Keratinocyte (primary cell): ENCODE measurements at regions not wholly inside any gene's neighbourhood (a gene's known extent, or its start where the extent isn't known, plus 50 kb on each side); places are given as distances from the start of the nearest gene placed in this dataset.

Experiments used
- DNase-seq: peaks from one replicate; pipeline ENCODE4 v3.0.0-alpha.2; 2011; ENCODE audit warnings: low read depth, missing footprints, low spot score
- FAIRE-seq: peaks from 2 replicates; lab custom pipeline; 2011; peaks lifted over from hg19 to GRCh38; lab: Jason Lieb, UNC
- H2AFZ ChIP-seq: 2 replicates; pipeline ENCODE4 v1.6.0; 2012; ENCODE audit warnings: low read length, control low read depth, inconsistent platforms; ENCODE audit not compliant: control insufficient read depth
- H3K27ac ChIP-seq: 2 replicates; pipeline ENCODE4 v1.5.1; 2011; ENCODE audit warnings: low read length; ENCODE audit not compliant: control insufficient read depth, insufficient read depth
- H3K27me3 ChIP-seq: 3 replicates; pipeline ENCODE4 v1.6.0; 2011; ENCODE audit warnings: low read length; ENCODE audit not compliant: control insufficient read depth, insufficient read depth; ENCODE audit errors: extremely low read depth
- H3K36me3 ChIP-seq, 2 experiments: 2 replicates in 1 of 2; 3 replicates in 1 of 2; pipeline ENCODE4 v1.5.1; 2011; ENCODE audit warnings: low read length in 2 of 2, mild to moderate bottlenecking in 1 of 2; ENCODE audit not compliant: control insufficient read depth in 2 of 2, insufficient read depth in 2 of 2; ENCODE audit errors: extremely low read depth in 1 of 2
- H3K4me1 ChIP-seq: 3 replicates; pipeline ENCODE4 v1.5.1; 2011; ENCODE audit warnings: low read length; ENCODE audit not compliant: control insufficient read depth, insufficient read depth; ENCODE audit errors: extremely low read depth
- H3K4me2 ChIP-seq: 3 replicates; pipeline ENCODE4 v1.6.0; 2011; ENCODE audit warnings: low read depth, low read length; ENCODE audit not compliant: control insufficient read depth, insufficient read depth; ENCODE audit errors: extremely low read depth
- H3K4me3 ChIP-seq, 3 experiments: fragments of 200-600 bp in 1 of 3; sonication (generic) in 1 of 3; 2 replicates in 2 of 3; 3 replicates in 1 of 3; pipeline ENCODE4 v1.5.1; 2011 to 2016; ENCODE audit warnings: low read length in 3 of 3, mild to moderate bottlenecking in 3 of 3, control low read depth in 2 of 3, inconsistent platforms in 1 of 3, low read depth in 1 of 3, mixed read lengths in 1 of 3, mixed run types in 1 of 3, moderate library complexity in 1 of 3; ENCODE audit not compliant: control insufficient read depth in 2 of 3, insufficient read depth in 2 of 3; ENCODE audit errors: extremely low read depth in 1 of 3
- H3K79me2 ChIP-seq: 2 replicates; pipeline ENCODE4 v1.6.0; 2012; ENCODE audit warnings: low read length; ENCODE audit not compliant: control insufficient read depth, insufficient read depth
- H3K9ac ChIP-seq: 3 replicates; pipeline ENCODE4 v1.6.0; 2011; ENCODE audit warnings: low read length; ENCODE audit not compliant: control insufficient read depth, insufficient read depth; ENCODE audit errors: extremely low read depth
- H3K9me1 ChIP-seq: 3 replicates; pipeline ENCODE4 v1.6.0; 2011; ENCODE audit warnings: low read length; ENCODE audit not compliant: control insufficient read depth, insufficient read depth; ENCODE audit errors: extremely low read depth
- H3K9me3 ChIP-seq: 2 replicates; pipeline ENCODE4 v1.5.1; 2012; ENCODE audit warnings: low read depth, low read length; ENCODE audit not compliant: control insufficient read depth
- H4K20me1 ChIP-seq: 3 replicates; pipeline ENCODE4 v1.6.0; 2011; ENCODE audit warnings: low read length; ENCODE audit not compliant: control insufficient read depth, insufficient read depth; ENCODE audit errors: extremely low read depth
- EZH2 ChIP-seq: IDR thresholded peaks from one replicate; pipeline ENCODE4 v1.6.1; 2012; ENCODE audit warnings: inconsistent platforms, mild to moderate bottlenecking, low read length, moderate library complexity
- dilution Hi-C: fragments of 300-500 bp; cut with MboI; formaldehyde crosslinking; loops from one replicate; pipeline ENCODE4 v1.7.0; 2020; ENCODE audit warnings: low sequenced_read_pairs; ENCODE audit not compliant: extremely low pct_ligation_motif_present
- TF ChIP-seq, protein P1 (sequence below), 3 experiments: IDR thresholded peaks in 1 of 3; conservative IDR thresholded peaks in 1 of 3; optimal IDR thresholded peaks in 1 of 3; 2 replicates in 2 of 3; 3 replicates in 1 of 3; pipeline versions ENCODE3 to v1.5.1; 2011; ENCODE audit warnings: low read length in 3 of 3, mild to moderate bottlenecking in 3 of 3, moderate library complexity in 2 of 3, control low read depth in 1 of 3, inconsistent platforms in 1 of 3; ENCODE audit not compliant: insufficient read depth in 2 of 3; ENCODE audit errors: extremely low read depth in 1 of 3

DNA sequence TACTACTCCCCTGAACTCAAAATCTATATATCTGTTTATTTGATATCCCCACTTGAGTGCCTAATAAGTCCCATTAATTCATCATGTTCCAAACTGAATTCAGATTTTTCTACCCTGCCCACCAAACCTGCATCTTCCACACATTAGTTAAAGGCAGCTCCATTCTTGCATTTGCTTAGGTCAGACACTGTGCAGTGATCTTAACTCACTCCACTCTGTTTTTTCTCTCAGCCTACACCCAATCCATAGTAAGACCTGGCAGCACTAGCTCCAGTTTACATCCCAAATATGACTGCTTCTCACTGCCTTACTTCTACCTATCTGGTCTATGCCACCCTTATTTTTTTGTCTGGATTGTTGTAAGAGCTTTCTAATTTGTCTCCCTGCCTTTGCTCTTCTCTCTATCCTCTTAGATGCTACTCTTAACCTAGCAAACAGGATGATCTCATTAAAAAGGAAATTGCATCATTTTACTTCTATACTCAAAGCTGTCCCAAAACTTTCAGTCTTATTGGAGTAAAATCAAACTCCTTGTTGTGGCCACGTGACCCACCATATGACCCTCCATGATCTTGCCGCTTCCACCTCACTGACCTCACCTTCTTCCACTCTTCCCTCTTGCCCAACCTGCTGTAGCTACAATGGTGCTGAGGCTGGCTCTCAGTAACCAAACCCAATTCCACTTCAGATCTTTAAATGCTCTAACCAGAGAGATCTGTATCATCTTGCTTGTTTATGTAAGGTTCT is 274.9 kb upstream of the FANCL start:
- Histone ChIP-seq H3K4me2 (no peak overlapping the region), H3K27ac (no peak overlapping the region), H3K9me1 (no peaks in the 10 kb centered on the region), H3K27me3 (peaks cover 3% of the 10 kb centered on the region), H3K4me1 (peaks cover 7% of the 10 kb centered on the region), H4K20me1 (no peaks in the 10 kb centered on the region), H3K79me2 (no peaks in the 10 kb centered on the region), H3K36me3 (no peaks in the 10 kb centered on the region), H3K9ac (no peak overlapping the region), H3K9me3 (no peaks in the 10 kb centered on the region), H2AFZ (peak overlapping the region; percentile 22), H3K4me3 (no peak overlapping the region)
- no peak for FAIRE-seq
- TF ChIP-seq, protein P1, sequence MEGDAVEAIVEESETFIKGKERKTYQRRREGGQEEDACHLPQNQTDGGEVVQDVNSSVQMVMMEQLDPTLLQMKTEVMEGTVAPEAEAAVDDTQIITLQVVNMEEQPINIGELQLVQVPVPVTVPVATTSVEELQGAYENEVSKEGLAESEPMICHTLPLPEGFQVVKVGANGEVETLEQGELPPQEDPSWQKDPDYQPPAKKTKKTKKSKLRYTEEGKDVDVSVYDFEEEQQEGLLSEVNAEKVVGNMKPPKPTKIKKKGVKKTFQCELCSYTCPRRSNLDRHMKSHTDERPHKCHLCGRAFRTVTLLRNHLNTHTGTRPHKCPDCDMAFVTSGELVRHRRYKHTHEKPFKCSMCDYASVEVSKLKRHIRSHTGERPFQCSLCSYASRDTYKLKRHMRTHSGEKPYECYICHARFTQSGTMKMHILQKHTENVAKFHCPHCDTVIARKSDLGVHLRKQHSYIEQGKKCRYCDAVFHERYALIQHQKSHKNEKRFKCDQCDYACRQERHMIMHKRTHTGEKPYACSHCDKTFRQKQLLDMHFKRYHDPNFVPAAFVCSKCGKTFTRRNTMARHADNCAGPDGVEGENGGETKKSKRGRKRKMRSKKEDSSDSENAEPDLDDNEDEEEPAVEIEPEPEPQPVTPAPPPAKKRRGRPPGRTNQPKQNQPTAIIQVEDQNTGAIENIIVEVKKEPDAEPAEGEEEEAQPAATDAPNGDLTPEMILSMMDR (optimal IDR thresholded peaks at IDR 0.05 in 1 of 3, IDR thresholded peaks at IDR 0.05 in 1 of 3, conservative IDR thresholded peaks at IDR 0.05 in 1 of 3; ENCODE audit: extremely low read depth in 1 of 3, insufficient read depth in 2 of 3, low read length in 3 of 3), result no peak
- no peak for TF ChIP-seq EZH2
- dilution Hi-C loops, result no loop called here
- no peak for DNase-seq

DNA sequence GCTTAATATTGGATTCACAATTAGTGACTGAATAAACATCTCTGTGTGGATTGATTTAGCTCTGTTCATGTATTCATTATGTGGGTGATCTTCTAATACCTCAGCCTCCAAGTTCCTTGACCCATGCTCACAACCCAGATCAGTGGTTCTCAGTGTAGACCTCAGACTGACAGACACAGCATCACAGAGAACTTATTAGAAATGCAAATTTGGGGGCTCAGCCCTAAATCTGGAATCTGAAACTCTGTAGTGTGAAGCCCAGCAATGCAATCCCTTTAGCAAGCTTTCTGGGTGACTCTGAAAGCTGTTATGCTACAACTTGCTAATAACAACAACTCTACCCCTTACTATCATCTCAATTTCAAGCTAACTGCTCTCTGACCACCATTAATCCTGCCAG is 273.1 kb upstream of the FANCL start:
- Histone ChIP-seq H3K27ac (no peak overlapping the region), H2AFZ (no peak overlapping the region), H3K9me1 (no peaks in the 10 kb centered on the region), H3K27me3 (no peaks in the 10 kb centered on the region), H3K36me3 (no peaks in the 10 kb centered on the region), H3K9me3 (no peaks in the 10 kb centered on the region), H3K4me2 (no peak overlapping the region), H3K79me2 (no peaks in the 10 kb centered on the region), H3K9ac (no peak overlapping the region), H4K20me1 (no peaks in the 10 kb centered on the region), H3K4me3 (no peak overlapping the region), H3K4me1 (peaks cover 7% of the 10 kb centered on the region)
- dilution Hi-C loops, result no loop called here
- DNase-seq (no peak), FAIRE-seq (no peak)
- TF ChIP-seq EZH2, result no peak
- TF ChIP-seq, protein P1 (optimal IDR thresholded peaks at IDR 0.05 in 1 of 3, IDR thresholded peaks at IDR 0.05 in 1 of 3, conservative IDR thresholded peaks at IDR 0.05 in 1 of 3; ENCODE audit: extremely low read depth in 1 of 3, insufficient read depth in 2 of 3, low read length in 3 of 3), result no peak
